Tibial artery (tissue), 4 donors: ENCODE measurements at regions not wholly inside any gene's neighbourhood (a gene's known extent, or its start where the extent isn't known, plus 50 kb on each side); places are given as distances from the start of the nearest gene placed in this dataset.

Experiments used
- DNase-seq, 2 donors: peaks; one replicate each; pipeline ENCODE4 v3.0.0-alpha.2; 2019
- H3K27ac ChIP-seq, 2 donors: fragments of 200-600 bp; sonication (generic) in 1 of 2; 1 replicate in 1 of 2; 2 replicates in 1 of 2; pipeline ENCODE4 v1.5.1; 2018 to 2019; ENCODE audit warnings: mild to moderate bottlenecking in 1 of 2
- H3K27me3 ChIP-seq, 2 donors: fragments of 200-600 bp; sonication (generic) in 1 of 2; one replicate each; pipeline versions ENCODE4 v1.5.1 to v1.6.0; 2016 to 2019
- H3K36me3 ChIP-seq, 3 donors: fragments of 200-600 bp; sonication (generic) in 2 of 3; one replicate each; pipeline ENCODE4 v1.5.1; 2016 to 2019; ENCODE audit warnings: mild to moderate bottlenecking in 2 of 3
- H3K4me1 ChIP-seq, 4 donors: fragments of 200-600 bp; sonication (generic) in 2 of 4; 1 replicate in 3 of 4; 2 replicates in 1 of 4; pipeline ENCODE4 v1.5.1; 2016 to 2019
- H3K4me3 ChIP-seq, 2 donors: fragments of 200-600 bp; sonication (generic) in 1 of 2; 1 replicate in 1 of 2; 2 replicates in 1 of 2; pipeline ENCODE4 v1.5.1; 2018 to 2019; ENCODE audit warnings: mild to moderate bottlenecking in 2 of 2
- H3K9me3 ChIP-seq, 3 donors: fragments of 200-600 bp; sonication (generic) in 1 of 3; one replicate each; pipeline ENCODE4 v1.5.1; 2016 to 2019
- CTCF ChIP-seq, 2 experiments: fragments of 200-600 bp in 1 of 2; fragments of 450-650 bp in 1 of 2; IDR thresholded peaks; one replicate each; pipeline ENCODE4 v1.5.1; 2017 to 2019; ENCODE audit warnings: antibody characterized with exemption in 2 of 2, mild to moderate bottlenecking in 1 of 2, moderate library complexity in 1 of 2
- intact Hi-C: fragments of 100-400 bp; cut with DNase I; formaldehyde crosslinking; loops from one replicate; pipeline ENCODE4 v1.15.0; 2023; ENCODE audit warnings: low total_unique reads

GRCh38 chr1:201589186-201589585, 50.3 kb downstream of the NAV1 start:
- DNase-seq: no peak
- Histone ChIP-seq H3K9me3 (no peaks in the 10 kb centered on the region), H3K4me1 (peaks cover 0 to 17% (median 12%) of the 10 kb centered on the region in 4 donors), H3K27me3 (no peaks in the 10 kb centered on the region), H3K36me3 (peaks cover 0 to 9% (median 6%) of the 10 kb centered on the region in 3 donors), H3K4me3 (no peak overlapping the region), H3K27ac (no peak overlapping the region)
- intact Hi-C loops: no loop called here
- TF ChIP-seq CTCF (IDR thresholded peaks at IDR 0.05): no peak

- TF ChIP-seq CTCF (IDR thresholded peaks at IDR 0.05): no peak
- H3K4me1 ChIP-seq: peaks cover 0 to 21% (median 13%) of the 10 kb centered on the region in 4 donors
- no peak overlapping the region for H3K27ac ChIP-seq
- peaks cover 0 to 9% (median 6%) of the 10 kb centered on the region in 3 donors for H3K36me3 ChIP-seq
- no peaks in the 10 kb centered on the region for H3K9me3 ChIP-seq
- no peak overlapping the region for H3K4me3 ChIP-seq
- intact Hi-C loops: no loop called here
- H3K27me3 ChIP-seq: no peaks in the 10 kb centered on the region
- peak in 1 of 2 donors; percentile 50 for DNase-seq
Measured at GRCh38 chr1:201590474-201590873, 51.5 kb downstream of the NAV1 start.

GRCh38 chr1:201591348-201591747, 52.4 kb downstream of the NAV1 start:
- Histone ChIP-seq H3K27me3 (no peaks in the 10 kb centered on the region), H3K4me1 (peaks cover 0 to 21% (median 13%) of the 10 kb centered on the region in 4 donors), H3K4me3 (no peak overlapping the region), H3K36me3 (peaks cover 0 to 9% (median 6%) of the 10 kb centered on the region in 3 donors), H3K9me3 (no peaks in the 10 kb centered on the region), H3K27ac (no peak overlapping the region)
- intact Hi-C loops: no loop called here
- peak in 1 of 2 donors; percentile 43 for DNase-seq
- TF ChIP-seq CTCF (IDR thresholded peaks at IDR 0.05): no peak

- peaks cover 0 to 9% (median 6%) of the 10 kb centered on the region in 3 donors for H3K36me3 ChIP-seq
- no peaks in the 10 kb centered on the region for H3K27me3 ChIP-seq
- peaks cover 0 to 21% (median 13%) of the 10 kb centered on the region in 4 donors for H3K4me1 ChIP-seq
- DNase-seq: peak in 1 of 2 donors; percentile 41
- H3K27ac ChIP-seq: no peak overlapping the region
- no peaks in the 10 kb centered on the region for H3K9me3 ChIP-seq
- no peak for TF ChIP-seq CTCF (IDR thresholded peaks at IDR 0.05)
- intact Hi-C loops: no loop called here
- no peak overlapping the region for H3K4me3 ChIP-seq
Measured at GRCh38 chr1:201591981-201592380, 53.1 kb downstream of the NAV1 start.

DNA sequence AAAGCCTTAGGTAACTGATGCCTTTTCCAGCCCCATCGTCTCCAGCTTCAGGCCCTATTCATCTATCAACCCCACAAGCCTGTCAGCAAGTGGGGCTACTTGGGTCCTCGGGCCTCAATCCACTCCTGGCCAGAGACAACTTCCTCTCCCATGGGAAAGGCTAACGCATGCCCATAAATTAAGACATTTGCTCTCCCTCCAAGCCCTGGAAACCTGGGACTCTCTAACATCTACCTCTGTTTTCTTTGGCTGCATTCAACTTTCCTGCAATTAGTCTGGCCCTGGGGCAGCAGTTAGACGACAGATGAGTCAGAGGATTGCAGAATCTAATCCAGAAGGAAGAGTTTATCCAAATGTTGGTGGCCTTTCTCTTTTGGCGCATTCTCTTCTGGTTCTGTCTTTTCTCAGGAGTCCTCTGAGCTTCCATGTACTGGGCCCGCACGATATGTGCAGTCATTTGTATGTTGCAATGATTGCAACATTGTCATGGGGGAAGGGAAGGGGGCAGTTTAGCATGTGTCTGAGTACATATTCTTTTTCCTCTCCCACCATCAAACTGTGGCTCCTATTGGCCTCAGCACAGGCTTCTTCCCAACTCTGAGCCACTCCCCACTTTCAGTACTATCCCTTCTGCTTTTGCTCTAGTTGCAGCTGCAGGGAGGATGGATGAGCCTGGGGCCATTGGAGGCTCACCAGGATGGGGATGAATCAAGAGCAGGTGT, 54.4 kb downstream of the NAV1 start:
- DNase-seq: peak; percentile 77 to 82
- Histone ChIP-seq H3K27ac (peak overlapping the region in 1 of 2 donors; percentile 26), H3K4me1 (peaks cover 0 to 21% (median 13%) of the 10 kb centered on the region in 4 donors), H3K9me3 (no peaks in the 10 kb centered on the region), H3K4me3 (no peak overlapping the region), H3K36me3 (peaks cover 0 to 9% (median 6%) of the 10 kb centered on the region in 3 donors), H3K27me3 (no peaks in the 10 kb centered on the region)
- intact Hi-C loops: no loop called here
- TF ChIP-seq CTCF (IDR thresholded peaks at IDR 0.05): no peak
